CD4-positive, alpha-beta T cell treated with Interferon alpha-2 for 1 hour (primary cell): ENCODE measurements at regions not wholly inside any gene's neighbourhood (a gene's known extent, or its start where the extent isn't known, plus 50 kb on each side); places are given as distances from the start of the nearest gene placed in this dataset.
"Not testable (repeated sequence)": the region's sequence is repeated elsewhere in the genome, so short reads cannot be mapped to it uniquely, and the experiment has no call there.

Experiments used
- DNase-seq, 2 donors: peaks; one replicate each; pipeline ENCODE4 v3.0.0-alpha.2; 2020 to 2022

DNA sequence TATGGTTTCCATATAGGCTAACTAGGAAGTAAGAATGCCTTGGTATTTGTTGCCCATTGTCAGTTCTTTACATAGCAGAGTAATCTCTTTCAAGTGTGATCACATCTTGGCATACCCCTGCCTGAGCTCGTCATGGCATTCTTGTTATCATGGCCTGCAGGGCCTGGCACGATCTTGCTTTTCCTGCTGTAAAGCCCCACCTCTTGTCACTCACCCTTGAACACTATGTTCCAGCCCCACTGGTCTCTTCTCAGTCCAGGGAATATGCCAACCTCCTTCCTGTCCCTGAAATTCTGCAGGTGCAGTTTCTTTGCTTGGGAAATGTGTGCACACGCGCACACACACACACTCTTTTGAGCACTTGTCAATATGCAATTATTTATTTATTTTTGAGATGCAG is 250.2 kb upstream of the DMRT1 start:
- no peak for DNase-seq

DNA sequence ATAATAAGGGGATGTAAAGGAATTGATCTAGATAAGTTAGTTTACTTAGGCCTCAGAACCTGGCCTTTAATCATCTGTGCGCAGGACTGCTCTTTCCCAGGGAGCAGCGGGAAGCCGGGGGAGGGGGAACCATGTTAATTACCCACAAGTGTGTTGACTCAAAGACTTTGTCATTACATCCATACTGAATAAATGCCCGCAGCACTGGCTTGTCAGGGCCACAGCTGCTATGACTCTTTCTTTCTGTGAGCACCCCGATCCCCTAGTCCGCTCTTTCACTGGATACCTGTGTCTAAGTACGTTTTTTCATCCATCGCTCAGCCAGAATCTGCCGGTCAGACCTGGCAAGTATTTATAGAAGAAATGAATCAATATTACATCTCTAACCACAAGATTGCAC is 249.3 kb upstream of the DMRT1 start:
- DNase-seq = no peak

DNA sequence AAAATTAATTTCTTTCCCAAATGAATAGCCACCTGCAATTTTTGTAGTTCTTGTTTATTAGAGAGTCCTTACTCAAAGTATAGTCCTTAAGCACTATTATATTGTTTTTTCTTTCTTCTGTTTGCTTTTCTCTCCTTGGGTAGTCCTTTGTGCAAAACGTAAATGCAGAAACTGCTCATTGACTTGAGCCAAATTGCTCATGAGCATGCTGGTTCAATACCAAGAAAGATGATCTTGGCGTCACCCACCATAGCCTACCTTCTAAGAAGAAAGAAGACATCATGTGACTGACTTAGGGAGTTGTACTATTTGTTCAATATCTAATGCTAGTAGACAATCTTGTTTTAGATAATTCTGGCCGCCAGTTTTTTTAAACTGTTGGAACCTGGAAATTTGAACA is 248.8 kb upstream of the DMRT1 start:
- no peak for DNase-seq

DNA sequence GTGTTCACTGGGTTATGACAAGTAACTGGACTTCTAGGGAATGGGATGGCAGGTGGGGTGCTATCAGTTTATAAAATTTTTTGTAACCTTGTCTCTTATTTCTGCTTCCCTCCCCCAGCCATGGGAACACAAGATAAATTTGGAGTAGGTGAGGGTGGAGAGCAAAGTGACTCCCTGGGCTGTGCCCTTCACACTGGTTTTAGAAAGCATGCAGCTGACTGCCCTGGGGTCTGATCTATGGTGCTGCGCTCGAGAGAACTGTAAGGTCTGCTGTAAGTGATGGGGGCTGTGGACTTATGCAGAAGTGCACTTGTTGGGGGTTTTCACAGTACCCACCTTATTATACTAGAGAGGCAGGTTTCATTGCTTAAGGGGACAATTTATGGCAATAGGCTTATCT is 247.7 kb upstream of the DMRT1 start:
- no peak for DNase-seq

DNA sequence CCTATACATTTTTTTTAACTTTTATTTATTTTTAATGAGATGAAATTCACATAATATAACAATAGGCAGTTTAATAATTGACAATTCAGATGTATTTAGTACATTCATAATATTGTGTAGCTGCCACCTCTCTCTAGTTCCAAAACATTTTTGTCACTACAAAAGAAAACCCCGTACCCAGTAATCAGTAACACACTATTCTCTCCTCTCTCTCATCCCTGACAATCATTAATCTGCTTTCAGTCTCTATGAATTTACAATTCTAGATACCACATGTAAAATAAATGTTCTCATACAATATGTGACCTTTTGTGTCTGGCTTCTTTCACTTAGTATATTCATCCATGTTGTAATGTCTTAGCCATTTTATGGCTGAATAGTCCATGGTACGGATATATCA is 244.8 kb upstream of the DMRT1 start:
- no peak for DNase-seq

DNA sequence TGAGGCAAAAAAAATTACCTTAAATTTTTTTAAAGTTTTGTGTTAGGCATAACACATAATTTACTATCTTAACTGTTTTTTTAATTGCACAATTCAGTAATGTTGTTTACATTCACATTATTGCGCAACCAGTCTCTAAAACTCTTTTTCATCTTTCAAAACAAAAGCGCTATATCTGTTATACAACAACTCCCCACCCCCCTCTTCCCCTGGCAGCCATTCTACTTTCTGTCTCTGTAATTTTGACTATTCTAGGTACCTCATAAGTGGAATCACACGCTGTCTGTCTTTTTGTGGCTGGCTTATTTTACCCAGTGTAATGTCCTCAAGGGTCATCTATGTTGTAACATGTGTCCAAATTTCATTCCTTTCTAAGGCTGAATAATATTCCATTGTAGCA is 241.5 kb upstream of the DMRT1 start:
- no peak for DNase-seq

DNA sequence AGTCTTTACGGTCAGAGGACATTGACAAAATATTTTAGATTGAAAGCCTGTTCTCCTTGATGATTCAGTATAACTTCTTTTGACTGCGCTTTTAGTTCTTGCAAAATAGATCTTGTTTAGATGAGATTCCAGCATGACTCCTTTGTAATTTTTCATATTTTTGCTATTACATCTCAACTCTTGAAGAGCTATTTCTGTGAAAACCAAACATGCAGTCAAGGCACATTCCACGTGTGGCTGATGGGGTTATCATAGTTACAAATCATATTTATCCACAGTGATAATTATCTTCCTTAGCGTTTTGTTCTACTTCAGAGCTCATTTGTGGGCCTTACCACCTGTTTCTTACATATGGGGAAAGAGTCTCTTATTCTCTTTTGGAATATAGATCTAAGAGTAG is 238.8 kb upstream of the DMRT1 start:
- DNase-seq = no peak

DNA sequence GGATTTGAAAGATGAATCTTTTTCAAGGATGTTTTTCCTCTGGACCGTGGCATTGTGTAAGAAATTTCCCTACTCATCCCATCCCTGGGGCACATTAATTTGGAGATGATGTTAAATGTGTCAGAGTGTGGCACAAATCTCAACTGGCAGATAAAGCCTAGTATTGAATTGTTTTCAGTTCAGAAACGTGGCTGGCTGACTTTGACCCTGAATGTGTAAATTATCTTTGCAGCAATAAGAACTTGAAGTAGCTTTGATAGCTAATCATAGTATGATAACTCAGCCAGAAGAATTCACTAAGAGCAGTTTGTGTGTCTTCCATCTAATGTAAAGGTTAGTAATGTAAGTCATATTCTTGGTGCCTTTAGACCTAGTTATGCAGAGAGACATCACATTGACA is 238.4 kb upstream of the DMRT1 start:
- no peak for DNase-seq

DNA sequence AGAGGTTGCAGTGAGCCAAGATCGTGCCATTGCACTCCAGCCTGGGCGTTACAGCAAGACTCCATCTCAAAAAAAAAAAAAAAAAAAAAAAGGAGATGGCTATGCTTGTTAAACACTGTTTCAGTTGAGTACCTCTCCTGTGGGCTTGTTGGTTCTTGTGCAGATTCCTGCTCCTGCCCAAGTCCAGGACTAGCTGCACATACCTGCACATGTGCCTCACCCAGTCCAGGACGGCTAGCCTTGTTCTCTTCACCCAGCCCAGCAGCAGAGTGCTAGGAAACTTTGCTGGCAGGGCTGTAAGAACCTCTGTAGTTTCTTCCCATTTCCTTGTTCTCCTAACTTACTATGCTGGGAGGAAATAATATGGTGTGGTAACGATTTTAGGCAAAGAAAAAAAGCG is 234.1 kb upstream of the DMRT1 start:
- DNase-seq = no peak

DNA sequence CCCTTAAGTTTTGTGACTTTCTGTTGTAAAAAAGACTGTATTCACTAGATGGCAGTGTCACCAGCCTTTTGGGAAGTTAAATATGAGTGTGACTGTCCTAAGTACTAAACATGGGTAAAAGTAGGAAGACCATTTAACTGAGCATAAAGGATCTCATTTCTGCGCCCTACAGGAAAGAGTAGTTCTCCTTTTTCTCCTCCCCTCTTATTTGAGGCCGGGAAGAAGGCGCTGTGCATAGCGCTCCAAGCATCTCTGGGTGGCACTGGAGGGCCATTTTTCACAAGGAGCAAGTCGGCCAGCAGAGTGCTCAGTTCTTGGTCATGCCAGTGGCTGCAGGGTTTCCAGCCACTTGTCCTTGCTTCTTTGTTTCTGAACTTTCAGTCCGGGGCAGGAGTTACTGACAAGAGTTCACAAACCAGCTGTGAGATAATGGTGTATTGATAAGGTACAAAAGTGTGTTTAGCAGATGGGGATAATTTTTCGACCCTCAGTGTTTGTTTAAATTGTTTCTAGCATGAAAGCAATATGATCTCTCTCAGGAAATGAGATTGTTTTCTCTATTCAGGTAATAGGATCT is 227.6 kb upstream of the DMRT1 start:
- DNase-seq = peak; percentile 35 to 42

DNA sequence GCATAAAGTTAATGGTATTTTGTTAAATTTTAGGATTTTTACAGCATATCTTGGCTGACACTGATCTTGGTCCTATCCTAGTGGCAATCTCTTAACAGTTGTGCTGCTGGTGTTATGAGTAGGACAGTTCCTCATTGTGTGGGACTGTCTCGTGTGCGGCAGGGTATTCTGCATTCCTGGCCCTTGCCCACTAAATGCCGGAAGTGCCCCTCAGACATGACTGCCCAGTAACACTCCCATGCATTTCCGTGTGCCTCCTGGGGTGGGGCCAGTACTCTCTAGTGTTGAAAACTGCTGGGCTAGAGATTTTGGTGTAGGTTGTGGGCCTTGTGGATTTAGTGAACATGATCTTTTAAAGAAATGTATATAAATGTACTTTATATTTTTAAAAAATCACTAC is 227.1 kb upstream of the DMRT1 start:
- DNase-seq = no peak

DNA sequence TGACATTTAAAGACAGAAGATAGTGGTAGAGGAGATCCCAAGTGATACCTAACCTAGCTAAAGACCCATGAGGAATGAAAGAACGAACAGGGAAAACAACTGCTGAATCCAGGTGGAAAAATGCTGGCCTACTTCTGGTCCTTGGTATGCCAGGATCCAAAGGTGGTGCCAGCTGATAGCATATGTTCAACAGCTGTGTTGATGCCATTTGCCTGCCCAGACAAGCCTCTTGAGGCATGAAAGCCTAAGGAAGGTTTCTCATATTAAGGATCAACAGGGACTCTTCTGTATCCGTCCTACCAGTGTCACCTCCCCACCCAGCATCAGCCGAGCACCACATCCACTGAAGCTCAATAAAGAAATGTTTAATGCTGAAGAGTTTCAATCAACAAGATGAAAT is 225.7 kb upstream of the DMRT1 start:
- no peak for DNase-seq

DNA sequence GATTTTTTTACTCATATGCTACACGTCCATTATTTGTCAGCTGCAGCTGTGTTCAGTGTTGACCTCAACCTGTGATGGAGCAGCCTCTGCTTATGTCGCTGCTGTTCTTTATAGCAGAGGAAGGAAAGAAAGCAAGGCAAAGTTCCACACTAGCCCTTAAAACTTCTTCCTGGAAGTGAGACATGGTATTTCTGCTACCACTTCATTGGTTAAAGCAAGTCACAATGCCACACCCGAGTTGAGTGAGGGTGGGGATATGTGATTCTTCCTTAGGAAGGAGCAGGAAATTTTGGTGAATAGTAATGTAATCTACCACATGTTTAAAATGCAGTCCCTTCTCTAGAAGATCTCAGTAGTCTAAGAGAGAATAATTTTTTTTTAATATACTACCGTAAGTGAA is 224.8 kb upstream of the DMRT1 start:
- no peak for DNase-seq

DNA sequence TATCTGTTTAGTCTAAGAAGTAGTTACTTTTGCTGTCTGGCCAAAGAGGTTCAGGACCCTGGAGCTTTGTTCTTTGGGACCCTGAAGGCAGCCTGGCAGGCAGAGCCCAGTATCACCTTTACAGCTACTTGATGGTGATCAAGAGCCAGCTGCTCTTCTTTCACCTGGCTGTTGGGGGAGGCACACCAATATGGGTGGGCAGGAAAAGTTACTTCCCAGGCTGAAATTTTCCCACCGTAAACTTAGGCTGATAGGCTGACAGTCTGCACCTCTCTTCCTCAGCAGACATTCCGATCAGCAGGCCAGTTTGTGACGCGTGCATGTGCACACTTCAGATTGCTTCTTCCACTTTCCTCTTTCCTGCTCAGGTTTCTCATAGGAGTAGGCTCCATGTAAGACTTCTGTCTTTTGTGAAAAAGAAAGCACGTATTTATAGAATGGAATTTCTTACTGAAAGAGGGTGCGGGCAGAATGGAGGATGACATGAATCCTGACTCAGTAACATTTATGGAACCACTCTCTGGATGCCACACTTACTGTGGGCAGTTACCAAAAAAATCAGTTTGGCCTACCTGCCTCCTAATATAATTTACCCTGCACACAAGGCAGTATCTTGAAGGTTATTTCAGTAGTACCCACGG is 223.9 kb upstream of the DMRT1 start:
- DNase-seq = no peak

DNA sequence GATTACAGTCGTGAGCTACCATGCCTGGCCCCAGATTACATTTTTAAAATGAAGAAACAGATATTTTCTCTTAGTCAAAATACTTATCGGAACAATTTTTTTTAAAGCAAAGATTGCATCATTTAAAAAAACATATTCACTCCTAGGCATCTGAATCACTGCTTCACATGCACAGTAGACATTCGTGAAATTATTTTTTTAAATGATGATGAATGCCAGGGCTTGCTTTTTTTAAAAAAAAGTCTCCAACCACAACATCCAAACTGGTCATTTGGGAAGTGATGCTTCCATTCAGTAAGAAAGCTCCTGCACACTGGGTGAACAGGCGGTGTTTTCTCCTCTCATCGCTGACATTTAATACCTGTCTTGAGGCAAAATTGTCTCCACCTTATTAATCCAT is 223.0 kb upstream of the DMRT1 start:
- no peak for DNase-seq

DNA sequence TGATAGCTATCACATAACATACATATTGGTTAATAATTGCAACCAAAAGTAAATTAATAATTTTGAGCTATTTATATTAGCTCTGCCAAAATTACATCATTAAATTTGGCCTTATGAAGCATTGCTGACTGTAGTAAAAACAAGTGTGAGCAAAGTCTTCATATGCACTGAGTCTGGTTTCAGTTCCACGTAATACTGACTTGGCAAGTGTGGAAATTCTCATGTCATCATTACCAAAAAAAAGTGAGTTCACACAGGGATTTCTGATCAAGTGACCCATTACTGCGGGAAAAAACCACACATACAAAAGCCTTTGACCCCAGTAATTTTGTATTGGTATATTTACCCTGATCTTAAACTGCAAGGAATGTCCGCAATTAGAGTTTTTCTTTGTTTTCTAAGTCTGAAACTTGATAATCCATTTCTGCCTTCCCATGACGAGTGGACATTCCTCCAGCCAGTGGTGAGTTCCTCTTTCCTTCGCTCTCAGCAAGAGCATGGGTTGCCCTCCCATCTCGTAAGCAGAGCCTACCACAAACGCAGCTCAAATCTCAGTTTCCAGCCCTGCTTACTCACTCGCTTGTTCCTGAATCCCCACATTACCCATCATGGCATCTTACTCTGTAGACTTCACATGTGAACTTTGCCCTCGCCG is 220.2 kb upstream of the DMRT1 start:
- peak in 1 of 2 donors; percentile 32 for DNase-seq

DNA sequence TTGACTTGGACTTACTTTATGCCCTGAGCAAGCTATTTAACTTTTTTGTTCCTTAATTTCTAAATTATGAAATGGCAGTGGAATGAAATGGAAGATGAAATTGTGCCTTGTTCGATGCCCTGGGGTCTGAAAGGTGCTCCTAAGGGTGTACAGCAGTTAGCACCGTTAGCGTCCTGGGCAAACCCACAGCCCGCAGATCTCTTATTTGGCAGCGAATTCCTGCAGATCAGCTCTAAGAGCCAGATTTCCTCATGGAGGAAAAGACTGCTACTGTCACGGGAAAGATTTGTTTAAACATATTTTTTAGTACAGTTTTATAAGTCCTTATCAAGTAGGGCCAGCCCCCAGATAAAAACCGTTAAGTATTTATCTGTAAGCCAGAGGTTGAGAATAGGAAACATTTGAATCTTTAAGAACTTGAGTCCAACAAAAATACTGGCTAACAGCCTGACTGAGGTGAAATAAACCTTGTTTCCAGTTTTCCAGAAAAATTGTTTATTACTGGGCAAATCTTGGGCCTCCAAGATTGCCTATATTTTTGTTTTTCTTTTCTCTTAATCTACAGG is 216.5 kb upstream of the DMRT1 start:
- no peak for DNase-seq

DNA sequence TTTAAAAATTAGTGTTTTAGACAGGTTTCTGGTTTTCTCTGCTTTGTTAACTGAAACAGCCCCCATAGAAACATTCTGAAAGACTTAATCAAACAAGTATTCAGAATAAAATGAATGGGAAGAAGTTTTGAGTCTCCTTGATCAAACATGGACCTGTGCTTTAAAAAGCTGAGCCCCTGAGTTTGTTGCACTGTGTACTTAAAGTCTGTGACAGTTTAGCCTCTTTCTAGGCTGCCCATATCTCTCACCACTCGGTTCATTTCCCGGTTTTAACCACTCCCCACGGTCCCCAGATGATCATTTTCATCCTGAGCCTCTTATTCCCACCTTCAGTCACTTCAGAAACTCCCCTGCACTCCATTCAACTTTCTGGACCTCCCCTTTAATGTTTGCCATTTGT is 215.9 kb upstream of the DMRT1 start:
- DNase-seq = no peak

DNA sequence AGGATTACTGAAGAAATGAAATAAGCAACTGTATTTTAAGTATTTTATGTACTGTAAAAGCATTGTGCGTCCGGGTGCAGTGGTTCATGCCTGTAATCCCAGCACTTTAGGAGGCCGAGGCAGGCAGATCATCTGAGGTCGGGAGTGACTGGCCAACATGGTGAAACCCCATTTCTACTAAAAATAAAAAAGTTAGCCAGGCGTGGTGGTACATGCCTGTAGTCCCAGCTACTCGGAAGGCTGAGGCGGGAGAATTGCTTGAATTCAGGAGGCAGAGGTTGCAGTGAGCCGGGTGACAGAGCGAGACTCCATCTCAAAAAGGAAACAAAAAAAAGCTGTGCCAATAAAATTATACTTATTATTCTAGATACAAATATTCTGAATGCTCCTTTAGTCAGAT is 215.4 kb upstream of the DMRT1 start:
- not testable (repeated sequence) for DNase-seq

DNA sequence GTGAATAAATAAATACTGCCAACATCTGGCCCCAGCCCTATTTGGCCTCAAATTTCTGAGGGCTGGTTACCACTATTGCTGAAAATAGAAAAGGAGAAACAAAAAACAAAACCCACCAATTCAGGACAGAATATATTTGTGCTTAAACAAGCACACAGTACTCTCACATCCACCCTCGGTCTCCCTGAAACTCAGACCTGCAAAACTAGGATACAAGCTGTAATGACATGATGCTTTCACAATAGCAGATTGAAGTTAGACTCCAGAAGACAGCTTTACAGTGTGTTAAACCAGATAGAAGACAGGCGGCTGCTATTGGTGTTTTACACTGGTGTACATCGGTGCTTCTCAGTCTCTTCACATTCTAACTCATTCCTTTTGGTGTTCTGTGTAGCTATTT is 214.9 kb upstream of the DMRT1 start:
- DNase-seq = no peak

DNA sequence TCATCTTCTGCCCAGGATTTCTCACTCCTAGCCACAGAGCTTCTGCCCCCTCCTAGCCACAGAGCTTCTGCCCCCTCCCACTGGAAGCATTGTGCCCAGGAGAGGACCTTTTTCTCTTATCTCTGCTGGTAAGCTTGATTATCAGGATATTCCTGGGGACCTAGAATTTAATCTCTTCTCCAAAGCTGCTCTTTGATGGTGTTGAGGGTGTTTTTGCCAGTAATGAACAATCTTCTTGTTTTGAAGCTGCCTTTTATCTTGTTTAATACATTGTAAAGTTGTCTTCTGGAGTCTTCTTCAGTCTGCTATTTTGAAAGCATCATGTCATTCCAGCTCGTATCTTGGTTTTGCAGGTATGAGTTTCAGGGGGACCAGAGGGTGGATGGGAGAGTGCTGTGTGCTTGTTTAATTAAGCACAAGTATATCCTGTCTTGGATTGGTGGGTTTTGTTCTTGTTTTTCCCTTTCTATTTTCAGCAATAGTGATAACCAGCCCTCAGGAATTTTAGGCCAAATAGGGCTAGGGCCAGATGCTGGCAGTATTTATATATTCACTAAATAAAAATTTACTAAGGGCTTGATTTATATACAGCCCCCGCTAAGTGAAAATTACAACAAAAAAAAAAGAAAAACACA is 214.0 kb upstream of the DMRT1 start:
- DNase-seq = no peak

DNA sequence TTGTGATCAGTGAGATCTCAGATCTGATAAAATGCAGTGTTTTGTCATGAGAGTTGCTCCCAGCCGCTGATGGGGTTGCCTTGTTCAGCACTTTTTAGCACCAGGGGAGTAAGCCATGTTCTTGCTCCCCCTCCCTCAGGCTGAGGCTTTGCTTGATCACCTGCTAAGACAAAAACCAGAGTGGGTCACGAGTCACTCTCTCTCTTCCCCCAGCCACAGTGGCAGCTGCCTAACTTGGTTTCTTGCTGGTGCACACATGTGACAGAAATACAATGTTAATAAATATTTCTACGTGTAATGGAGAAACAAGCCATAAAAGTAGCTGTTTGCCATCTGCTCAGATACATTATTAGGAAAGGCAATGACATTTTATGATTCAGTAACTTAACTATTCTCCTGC is 212.4 kb upstream of the DMRT1 start:
- DNase-seq = no peak

DNA sequence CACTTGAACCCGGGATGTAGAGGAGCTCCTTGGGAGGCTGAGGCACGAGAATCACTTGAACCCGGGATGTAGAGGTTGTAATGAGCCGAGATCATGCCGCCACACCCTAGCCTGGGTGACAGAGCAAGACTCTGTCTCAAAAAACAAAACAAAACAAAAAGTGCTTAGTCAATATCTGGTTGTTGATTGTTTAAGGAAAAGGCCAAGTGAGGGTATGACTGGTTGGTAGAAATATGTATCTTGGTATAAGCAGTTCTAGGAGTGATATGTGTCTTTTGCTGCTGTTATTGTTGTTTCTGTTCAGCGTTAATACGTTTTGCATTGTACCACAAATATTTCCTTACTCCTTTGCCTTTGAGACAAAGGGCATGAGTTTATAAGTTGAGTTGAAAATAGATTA is 210.7 kb upstream of the DMRT1 start:
- no peak for DNase-seq

DNA sequence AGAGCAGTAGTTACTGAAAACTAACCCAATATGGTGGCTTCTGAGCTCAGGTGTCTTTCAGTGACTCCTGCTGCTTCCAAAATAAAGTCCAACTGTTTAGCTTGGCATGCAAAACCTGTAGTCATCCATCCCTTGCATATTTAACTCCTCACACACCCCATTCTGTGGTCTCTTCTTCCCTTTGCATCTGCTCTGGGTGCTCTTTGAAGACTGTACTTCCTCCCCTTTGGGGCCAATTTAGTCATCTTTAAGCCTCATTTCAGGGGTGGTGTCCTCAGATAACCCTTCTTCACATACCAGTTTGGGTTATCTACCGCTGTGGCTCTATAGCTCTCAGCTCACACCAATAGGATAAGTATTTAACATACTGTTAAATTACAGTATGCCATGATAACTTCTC is 209.9 kb upstream of the DMRT1 start:
- DNase-seq = no peak
